Hippocampal formation (tissue), 2 donors: ENCODE measurements at regions not wholly inside any gene's neighbourhood (a gene's known extent, or its start where the extent isn't known, plus 50 kb on each side); places are given as distances from the start of the nearest gene placed in this dataset.

ENCODE experiments used
- DNase-seq, 2 donors: peaks; one replicate each; lab custom pipeline; 2025; lab: John Stamatoyannopoulos, UW

DNA sequence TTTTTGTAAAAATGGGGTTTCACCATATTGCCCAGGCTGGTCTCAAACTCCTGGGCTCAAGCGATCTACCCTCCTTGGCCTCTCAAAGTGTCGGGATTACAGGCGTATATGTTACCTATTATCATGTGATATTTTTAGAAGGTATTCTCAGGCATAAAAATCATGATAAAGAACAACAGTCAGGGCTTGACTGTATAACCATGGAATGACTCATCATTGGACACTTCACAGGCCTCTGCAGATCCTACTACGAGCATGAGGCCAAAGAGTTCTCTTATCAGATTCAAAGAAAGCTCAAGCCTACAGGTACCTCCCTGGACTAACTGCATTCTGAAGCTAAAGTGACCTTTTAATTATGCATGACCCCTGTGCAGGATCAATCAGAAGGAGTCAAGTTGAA is 91.7 kb upstream of the PRICKLE2 start:
- DNase-seq: no peak

DNA sequence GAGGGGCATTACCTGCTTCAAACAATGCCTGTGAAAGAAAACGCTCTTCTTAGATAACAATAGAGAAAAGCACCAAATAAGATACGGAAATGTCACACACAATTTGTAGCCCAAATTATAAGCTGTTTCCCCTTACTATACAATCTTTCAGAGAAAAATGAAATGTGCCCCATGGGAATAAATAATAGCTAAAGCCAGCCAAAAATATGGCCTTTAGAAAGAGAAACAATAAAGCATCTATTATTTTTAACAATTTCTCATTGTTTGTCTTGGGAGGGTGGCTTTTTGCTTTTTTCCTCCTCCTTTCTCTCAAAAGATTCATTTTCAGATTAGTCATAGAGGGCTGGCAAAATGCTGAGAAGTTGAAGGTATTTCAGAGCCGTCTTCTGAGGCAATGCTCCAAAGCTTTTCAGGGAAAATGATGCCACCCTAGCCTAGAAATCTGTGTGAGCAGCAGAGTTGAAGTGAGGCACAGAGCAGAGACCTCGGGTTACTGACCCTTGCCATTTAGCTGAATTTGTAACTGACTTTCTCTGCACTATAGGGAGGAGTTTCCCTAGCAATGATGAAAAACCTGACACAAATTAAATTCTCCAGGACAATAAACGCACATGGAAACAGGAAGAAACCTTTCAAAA is 86.3 kb upstream of the PRICKLE2 start:
- DNase-seq: no peak

DNA sequence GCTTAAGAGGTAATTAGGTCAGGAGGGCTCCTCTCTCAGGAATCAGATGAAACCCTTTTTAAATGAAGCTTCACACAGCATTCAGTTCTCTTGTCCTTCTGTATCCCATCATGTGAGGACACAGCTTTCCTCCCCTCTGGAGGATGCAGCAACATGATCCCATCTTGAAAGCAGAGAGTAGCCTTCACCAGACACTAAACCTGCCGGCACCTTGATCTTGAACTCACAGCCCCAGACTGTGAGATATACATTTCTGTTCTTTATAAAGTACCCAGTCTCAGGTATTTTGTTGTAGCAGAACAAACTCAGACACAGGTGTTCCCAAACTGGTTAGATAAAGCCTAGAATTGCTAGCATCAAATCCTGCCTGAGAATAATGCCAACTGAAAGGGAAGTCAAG is 83.7 kb upstream of the PRICKLE2 start:
- DNase-seq: no peak

DNA sequence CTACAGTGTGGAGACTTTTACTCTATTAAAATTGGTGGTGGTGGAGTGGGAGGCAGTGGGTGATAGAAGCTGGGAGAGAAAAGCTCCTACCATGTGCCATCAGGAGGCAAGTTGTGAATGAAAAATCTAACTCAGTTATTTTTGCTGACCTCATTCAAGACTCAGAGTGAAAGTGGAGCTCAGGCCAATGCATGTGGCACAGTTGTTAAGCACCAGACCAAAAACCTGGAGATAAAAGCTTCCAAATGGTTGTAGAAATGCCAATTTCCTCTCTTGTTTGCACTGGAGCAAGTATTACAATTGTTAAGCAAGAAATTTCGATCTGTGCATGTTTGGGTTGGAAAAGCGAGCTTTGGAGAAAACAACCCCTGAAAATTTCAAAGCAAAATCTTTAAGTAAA is 81.5 kb upstream of the PRICKLE2 start:
- no peak for DNase-seq

DNA sequence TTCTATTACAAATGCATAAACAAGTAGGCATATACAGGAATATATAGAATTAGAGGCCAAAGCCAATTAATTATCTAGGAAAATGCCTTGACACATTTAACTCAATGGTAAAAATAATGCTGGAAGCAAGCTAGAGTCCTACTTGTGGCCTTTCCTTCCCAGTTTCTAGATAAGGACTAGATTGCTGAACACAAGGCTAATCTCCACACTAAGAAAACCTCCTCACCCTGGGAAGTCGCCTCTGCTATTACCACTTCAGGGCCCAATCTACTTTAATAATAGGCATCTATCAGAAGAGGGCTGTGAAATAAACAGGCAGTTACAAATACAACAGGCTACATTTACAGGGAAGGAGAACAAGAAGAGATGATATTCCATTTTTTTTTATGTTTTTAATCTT is 80.5 kb upstream of the PRICKLE2 start:
- no peak for DNase-seq

DNA sequence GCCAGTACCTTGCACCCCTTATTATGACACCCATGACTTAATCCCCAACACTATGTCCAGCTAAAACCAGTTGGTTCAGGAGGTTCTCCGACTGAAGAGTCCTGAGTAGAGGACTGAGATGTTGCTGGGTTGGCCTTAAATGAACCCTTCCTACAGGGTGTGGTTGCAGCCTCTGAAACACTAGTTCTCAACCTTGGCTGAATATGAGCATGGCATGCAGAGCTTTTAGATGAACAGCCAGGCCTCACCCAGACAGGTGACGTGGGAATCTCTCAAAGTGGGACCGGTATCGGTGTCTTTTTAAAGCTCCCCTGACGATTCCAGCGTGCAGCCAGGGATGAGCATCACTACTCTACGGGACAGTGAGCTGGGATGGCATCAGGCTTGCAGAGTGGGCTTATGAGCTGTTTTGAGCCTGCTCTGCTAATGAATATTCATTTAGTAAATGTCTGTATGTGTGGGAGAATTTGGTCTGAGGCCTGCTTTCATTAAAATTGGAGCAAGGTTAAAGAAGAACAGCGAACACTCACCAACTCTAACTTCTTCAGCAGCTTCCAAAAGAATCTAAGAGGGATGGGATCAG is 79.7 kb upstream of the PRICKLE2 start:
- no peak for DNase-seq

DNA sequence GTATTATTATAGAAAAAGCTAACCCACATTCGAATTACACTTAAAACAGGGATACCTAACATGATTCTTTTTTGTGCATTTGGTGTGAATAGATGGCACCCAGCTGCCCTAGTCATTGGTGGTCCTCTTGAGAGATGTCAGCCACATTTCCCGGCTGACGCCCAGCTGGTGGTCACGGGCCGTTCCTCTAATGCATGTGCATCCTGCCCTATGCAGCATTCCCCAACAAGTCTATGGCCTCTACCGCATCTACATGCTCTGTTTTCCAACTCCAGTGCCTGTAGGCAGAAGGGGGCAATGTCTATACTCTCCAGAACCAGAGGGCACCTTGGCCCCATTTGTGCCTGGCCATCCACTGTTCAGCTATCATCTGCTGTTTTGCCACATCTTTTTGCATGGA is 78.6 kb upstream of the PRICKLE2 start:
- no peak for DNase-seq

DNA sequence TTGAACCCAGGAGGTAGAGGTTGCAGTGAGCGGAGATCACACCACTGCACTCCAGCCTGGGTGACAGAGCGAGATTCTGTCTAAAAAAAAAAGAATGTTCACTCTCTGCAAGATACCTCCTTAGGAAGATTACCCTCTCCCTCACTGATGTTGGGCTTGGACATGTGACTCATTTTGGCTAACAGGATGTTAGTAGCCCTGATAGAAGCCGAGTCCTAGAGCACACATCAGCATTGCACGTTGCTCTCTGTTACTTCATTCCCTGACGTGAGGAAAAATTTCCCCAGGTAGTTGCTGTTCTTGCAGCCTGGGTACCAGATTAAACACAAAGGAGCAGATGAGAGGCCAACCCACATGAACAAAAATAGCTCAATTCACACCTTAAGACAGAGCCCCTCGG is 78.1 kb upstream of the PRICKLE2 start:
- no peak for DNase-seq

DNA sequence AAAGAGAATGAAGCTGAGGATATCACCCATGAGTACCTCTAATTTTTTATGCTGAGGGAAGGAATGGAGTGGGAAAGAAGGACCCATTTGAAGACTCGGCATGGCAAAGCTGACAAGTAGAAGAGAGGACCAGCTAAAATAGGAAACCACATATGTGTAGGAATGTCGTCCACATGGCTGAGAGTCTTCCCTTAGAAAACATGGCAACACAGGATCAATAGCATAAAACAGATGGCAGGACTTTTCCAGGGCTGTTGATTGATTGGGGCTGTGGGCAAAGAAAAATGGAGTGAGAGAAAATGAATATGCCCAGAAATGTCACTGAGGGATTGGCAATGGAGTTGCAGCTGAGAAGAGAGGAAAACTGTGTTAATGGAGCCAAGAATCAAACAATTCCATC is 76.2 kb upstream of the PRICKLE2 start:
- DNase-seq: no peak

DNA sequence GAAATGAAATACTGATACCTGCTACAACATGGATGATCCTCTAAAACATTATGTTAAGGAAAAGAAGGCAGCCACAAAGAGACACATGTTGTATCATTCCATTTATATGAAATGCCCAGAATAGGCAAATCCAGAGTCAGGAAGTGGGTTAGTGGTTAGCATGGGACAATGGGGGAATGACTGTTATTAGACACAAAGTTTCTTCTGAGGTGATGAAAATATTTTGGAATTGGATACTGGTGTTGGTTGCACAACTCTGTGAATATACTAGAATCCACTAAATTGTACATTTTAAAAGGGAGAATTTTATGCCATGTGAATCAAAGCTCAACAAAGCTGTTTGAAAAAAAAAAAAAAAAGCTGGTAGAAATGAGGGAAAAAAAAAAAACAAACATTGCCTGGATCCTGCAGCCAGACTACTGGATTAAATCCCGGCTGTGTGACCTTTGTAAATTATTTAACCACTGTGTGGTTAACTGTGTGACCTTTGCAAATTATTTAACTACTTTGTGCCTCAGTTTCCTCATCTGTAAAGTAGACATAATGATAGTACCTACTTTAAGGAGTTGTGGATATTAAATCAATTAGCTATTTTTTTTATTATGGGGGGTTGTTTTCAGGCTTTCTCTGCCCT is 75.6 kb upstream of the PRICKLE2 start:
- DNase-seq: no peak

DNA sequence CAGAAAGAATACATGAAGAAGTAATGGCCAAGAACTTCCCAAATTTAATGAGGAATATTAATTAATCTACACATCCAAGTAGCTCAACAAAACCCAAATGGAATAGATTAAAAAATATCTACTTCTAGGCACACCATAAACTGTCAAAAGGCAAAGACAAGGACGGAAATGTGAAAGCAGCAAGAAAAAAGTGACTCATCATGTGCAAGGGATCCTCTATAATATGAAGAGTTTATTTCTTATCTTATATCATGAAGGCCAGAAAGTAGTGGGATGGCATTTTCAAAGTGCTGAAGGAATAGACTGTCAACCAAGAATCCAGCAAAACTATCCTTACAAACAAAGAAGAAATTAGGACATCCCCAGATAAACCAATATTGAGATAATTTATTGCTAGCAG is 73.9 kb upstream of the PRICKLE2 start:
- DNase-seq: no peak

DNA sequence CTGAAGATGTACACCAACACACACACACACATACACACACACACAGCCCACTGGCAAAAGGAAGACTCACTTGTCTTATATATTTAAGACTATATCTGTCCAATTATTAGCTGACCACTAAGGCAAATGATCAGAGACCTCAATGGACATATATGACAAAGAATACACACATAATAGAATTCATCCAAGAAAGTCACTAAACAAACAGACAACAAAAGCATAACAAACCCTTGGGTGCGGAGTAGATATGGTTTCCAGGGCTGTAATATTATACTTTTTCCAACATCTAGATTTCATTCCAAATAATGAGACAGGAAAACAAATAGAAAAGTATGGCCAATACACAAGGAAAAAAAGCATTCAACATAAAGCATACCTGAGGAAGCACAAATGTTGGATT is 72.3 kb upstream of the PRICKLE2 start:
- DNase-seq: no peak

DNA sequence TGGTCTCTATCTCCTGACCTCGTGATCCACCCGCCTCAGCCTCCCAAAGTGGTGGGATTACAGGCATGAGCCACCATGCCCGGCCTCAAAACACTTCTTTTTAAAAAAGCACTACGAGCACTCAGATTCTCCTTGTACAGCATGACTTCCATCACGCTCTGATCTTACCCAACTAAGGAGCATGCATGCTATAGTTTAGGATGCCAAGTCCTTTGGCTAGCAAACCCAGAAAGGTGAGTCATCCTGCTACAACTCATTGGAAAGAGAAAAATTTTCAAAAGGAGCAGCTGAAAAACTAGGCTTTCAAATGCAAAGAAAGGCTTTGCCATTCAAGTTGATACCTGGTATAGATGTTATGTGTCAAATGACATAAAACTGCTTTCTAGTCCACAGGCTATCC is 70.3 kb upstream of the PRICKLE2 start:
- no peak for DNase-seq

DNA sequence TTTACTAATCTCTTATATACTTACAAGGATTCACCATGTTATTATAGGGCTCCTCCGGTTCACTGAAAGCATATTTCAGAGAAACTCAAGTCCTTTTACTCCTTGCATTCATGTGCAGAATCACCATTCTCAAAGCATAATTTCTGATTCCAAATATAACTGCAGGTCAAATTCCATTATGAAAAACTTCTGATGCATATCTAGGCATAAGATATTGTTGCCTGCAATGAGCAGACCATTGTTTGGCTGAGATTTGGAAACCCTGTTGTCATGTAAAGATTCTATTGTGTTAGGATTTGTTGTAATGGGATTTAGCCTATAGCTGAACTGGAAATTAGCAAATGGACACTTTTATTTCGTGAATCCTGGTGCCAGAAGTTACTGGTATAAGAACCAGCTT is 69.5 kb upstream of the PRICKLE2 start:
- no peak for DNase-seq

DNA sequence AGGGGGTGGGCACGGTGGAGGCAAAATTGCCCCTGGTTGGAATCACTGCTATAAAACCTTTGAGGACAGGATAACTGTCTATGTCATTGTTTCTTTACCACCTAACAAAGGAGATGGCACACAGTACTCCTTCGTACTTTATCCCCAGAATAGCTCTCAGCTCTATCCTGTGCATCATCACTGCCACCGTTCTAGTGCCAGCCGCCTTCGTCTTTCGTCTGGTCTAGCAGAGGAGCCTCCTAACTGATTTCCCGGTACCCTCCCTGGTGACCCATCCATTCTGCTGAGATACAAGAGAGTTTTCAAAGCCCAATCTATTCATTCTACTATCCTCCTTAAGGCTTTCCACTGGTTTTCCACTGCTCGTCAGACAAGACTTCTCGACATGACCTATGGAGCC is 67.9 kb upstream of the PRICKLE2 start:
- no peak for DNase-seq

DNA sequence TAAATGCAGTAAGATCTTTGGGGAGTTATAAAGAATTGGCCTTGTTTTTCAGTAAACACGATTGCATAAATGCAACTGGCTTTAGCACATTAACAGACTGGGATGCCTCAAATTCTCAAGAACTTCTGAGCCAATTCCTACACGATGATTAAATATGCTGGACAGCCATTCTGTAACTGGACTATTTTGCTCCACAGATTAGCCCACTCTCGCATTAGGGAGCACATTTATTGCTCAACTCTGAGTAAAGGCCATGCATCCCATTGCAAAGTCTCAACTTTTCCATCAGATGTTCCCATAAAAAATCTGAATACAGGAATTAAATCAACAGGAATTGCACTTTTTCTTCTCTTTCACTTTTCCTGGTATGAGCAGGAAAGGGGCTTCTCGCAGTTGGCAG is 66.7 kb upstream of the PRICKLE2 start:
- DNase-seq: no peak

DNA sequence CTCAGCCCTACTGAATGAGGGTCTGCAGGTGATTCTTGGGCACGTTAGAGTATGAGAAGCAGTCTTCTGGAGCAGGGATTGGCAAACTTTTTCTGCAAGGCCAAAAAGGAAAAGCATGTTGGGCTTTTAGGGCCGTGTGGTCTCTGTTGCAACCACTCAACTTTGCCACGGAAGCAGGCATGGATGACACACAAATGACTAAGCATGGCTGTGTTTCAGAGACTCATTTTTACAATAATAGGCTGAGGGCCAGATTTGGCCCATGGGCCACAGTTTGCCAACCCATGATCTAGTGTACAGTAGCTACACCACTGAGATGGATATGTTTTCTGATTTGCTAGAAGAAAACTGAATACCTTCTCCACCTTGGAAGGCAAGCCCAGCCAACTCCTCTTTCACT is 66.1 kb upstream of the PRICKLE2 start:
- no peak for DNase-seq

DNA sequence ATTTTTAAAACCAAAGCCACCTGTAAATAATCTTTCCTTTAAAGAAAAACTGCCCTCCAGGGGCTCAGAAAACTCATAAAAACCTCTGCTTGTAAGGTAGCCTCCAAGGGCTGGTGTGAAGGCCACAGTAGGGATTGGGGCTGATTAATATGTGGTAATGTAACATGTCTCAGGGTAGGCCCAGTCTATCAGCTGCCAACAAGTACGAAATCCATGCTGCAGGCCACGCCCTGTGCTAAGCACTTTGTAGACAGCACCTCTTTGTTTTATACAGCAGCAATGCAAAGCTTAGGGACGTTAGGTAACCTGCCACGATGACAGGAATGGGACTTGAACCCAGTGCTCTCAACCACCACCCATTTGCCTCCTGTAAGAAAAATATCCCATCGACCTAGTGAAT is 65.6 kb upstream of the PRICKLE2 start:
- no peak for DNase-seq

DNA sequence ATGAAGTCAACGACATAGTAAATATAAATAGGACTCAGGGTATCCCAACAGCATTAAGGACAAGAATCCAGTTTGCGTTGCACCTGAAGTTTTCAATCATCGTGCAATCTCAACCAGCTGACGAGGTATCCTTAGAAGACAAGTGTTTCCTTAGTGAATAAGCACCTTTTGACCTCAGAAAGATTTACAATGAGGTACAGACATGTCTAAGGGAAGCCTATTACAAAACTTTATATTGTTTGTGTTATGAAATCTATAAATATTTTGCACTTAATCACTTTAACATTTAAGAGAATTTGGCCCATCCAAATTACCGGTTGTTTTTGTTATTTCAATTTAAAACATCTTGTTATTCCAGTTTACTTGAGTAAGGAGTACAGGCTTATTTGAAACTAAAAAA is 64.9 kb upstream of the PRICKLE2 start:
- no peak for DNase-seq

DNA sequence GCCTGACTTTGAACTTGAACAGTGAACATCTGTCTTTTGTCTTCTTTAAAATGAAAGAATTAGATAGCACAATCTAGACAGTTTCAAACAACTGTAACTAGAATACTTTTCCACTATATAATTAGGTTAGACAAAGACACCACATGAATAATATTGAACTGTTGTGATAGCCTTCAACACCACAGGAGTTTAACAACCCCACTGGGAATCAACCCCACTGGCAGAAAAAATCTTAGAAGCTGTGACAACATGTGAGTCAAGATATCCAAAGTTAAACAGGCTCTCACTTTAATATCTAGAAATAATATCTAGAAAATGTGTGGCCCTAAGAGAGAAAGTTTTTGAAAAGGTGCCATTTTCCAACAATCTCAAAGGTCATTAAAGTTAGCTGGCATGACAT is 64.4 kb upstream of the PRICKLE2 start:
- no peak for DNase-seq

DNA sequence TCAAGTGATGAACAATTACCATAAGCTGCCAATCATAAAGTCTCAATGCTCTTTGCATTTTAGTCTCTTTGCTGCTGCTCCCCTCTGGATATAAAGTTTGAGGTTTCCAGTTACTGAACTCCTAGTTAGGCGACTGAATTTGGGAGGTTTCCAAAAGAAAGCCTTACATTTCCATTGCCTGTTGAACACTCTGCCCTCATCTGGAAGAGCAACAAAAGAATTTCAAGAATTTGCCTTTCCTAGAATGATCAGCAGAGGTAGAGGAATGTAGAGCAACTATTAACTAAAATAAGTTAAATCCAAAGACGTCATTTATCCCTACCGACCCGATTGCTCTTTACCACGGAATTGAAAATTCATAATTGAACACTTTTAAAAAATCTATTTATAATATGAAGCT is 53.4 kb upstream of the PRICKLE2 start:
- DNase-seq: no peak

DNA sequence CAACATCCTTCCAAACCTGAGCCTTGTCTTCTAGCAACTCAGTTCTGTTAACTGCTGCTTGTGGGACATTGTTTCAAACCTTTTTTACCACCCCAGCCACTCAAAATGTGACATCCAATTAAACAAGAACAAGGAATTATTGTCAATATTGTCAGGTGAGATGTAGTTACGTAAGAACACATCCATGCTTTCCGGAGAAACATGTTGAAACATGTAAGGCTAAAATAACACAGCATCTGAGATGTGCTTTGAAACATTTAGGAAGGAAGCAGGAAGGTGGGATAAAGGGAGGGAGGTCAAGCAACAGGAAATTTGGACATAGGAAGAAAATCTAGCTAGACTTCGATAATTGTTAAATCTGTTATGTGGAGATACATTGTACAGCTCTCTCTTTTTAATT is 50.9 kb upstream of the PRICKLE2 start:
- DNase-seq: no peak
